PC-3 (cell line): ENCODE measurements at regions not wholly inside any gene's neighbourhood (a gene's known extent, or its start where the extent isn't known, plus 50 kb on each side); places are given as distances from the start of the nearest gene placed in this dataset.

ENCODE experiments used
- ATAC-seq: fragments of 200-7000 bp; cut with Tn5 transposase; 2 replicates; pipeline ENCODE4 v1.9.1; 2020; ENCODE audit warnings: mild to moderate bottlenecking, moderate library complexity
- BruUV-seq: library from RNA; stranded (reverse); fragments of 400-500 nt; replicated peaks from 2 replicates; lab custom pipeline; 2021; lab: Mats Ljungman, UMichigan
- CTCF ChIA-PET: fragments of 300-600 bp; sonication (Branson Sonifier 250); formaldehyde crosslinking; loops from one replicate; lab custom pipeline; 2022; ENCODE audit warnings: antibody characterized with exemption; lab: Charles Lee
- POLR2A ChIA-PET: fragments of 300-600 bp; sonication (Branson Sonifier 250); formaldehyde crosslinking; loops from one replicate; lab custom pipeline; 2022; ENCODE audit warnings: antibody characterized with exemption; ENCODE audit not compliant: unreplicated experiment; lab: Charles Lee
- DNase-seq: peaks from one replicate; pipeline ENCODE4 v3.0.0-alpha.2; 2015
- H2AFZ ChIP-seq: fragments of 300-600 bp; sonication (generic); 2 replicates; pipeline ENCODE4 v1.6.0; 2016; ENCODE audit warnings: antibody characterized with exemption, low read length
- H3F3A ChIP-seq: fragments of 300-600 bp; sonication (generic); one replicate; pipeline ENCODE4 v1.6.0; 2017; ENCODE audit warnings: antibody characterized with exemption, low read length, control low read depth, mild to moderate bottlenecking; ENCODE audit not compliant: unreplicated experiment
- H3K27ac ChIP-seq: fragments of 300-600 bp; sonication (generic); 2 replicates; pipeline ENCODE4 v1.5.1; 2016; ENCODE audit warnings: mild to moderate bottlenecking, low read length
- H3K27me3 ChIP-seq: fragments of 300-600 bp; sonication (generic); 2 replicates; pipeline ENCODE4 v1.6.1; 2016; ENCODE audit warnings: low read length, mixed read lengths
- H3K36me3 ChIP-seq: fragments of 300-600 bp; sonication (generic); 2 replicates; pipeline ENCODE4 v1.6.1; 2016; ENCODE audit warnings: low read depth, mixed run types, low read length, mixed read lengths
- H3K4me1 ChIP-seq: fragments of 300-600 bp; sonication (generic); 2 replicates; pipeline ENCODE4 v1.5.1; 2016; ENCODE audit warnings: low read length; ENCODE audit not compliant: insufficient read depth
- H3K4me2 ChIP-seq: fragments of 300-600 bp; sonication (generic); 2 replicates; pipeline ENCODE4 v1.6.0; 2016; ENCODE audit warnings: low read length
- H3K4me3 ChIP-seq: fragments of 300-600 bp; sonication (generic); 2 replicates; pipeline ENCODE4 v1.5.1; 2016; ENCODE audit warnings: mild to moderate bottlenecking, low read length, mixed read lengths
- H3K79me2 ChIP-seq: fragments of 300-600 bp; sonication (generic); 2 replicates; pipeline ENCODE4 v1.6.1; 2017; ENCODE audit warnings: low read length, mixed read lengths
- H3K9ac ChIP-seq: fragments of 300-600 bp; sonication (generic); 2 replicates; pipeline ENCODE4 v1.6.0; 2016; ENCODE audit warnings: mild to moderate bottlenecking, low read length
- H3K9me2 ChIP-seq: fragments of 300-600 bp; sonication (generic); replicated peaks from 2 replicates; pipeline ENCODE4 v1.6.1; 2016; ENCODE audit warnings: mixed run types, low read length, mixed read lengths
- H3K9me3 ChIP-seq: fragments of 300-600 bp; sonication (generic); 2 replicates; pipeline ENCODE4 v1.6.1; 2016; ENCODE audit warnings: low read length, mixed read lengths
- H4K20me1 ChIP-seq: fragments of 300-600 bp; sonication (generic); 2 replicates; pipeline ENCODE4 v1.6.1; 2016; ENCODE audit warnings: low read length, mixed read lengths
- CTCF ChIP-seq: fragments of 300-600 bp; sonication (generic); conservative IDR thresholded peaks from 2 replicates; pipeline ENCODE4 v1.5.1; 2017; ENCODE audit warnings: antibody characterized with exemption, low read depth, mild to moderate bottlenecking, low read length
- EZH2 ChIP-seq: fragments of 300-600 bp; sonication (generic); IDR thresholded peaks from one replicate; pipeline ENCODE4 v1.6.1; 2017; ENCODE audit warnings: antibody characterized with exemption, mild to moderate bottlenecking, low read length; ENCODE audit not compliant: unreplicated experiment
- EZH2phosphoT487 ChIP-seq: fragments of 300-600 bp; sonication (generic); IDR thresholded peaks from 2 replicates; pipeline ENCODE4 v1.6.1; 2018; ENCODE audit warnings: mild to moderate bottlenecking, antibody characterized with exemption, low read length, borderline replicate concordance
- intact Hi-C: fragments of 100-400 bp; cut with micrococcal nuclease; formaldehyde crosslinking; loops from 2 replicates; pipeline ENCODE4 v1.9.0; 2023

GRCh38 chr15:72994534-72995177, 57.6 kb upstream of the NEO1 start:
- Histone ChIP-seq H4K20me1 (no peaks in the 10 kb centered on the region), H3F3A (no peaks in the 10 kb centered on the region), H3K4me2 (no peak overlapping the region), H2AFZ (no peak overlapping the region), H3K4me1 (peaks cover 4% of the 10 kb centered on the region), H3K9ac (no peak overlapping the region), H3K9me2 (no peaks in the 10 kb centered on the region), H3K36me3 (no peaks in the 10 kb centered on the region), H3K27me3 (peaks cover 42% of the 10 kb centered on the region), H3K4me3 (no peak overlapping the region), H3K27ac (no peak overlapping the region), H3K9me3 (no peaks in the 10 kb centered on the region), H3K79me2 (no peaks in the 10 kb centered on the region)
- POLR2A ChIA-PET = no interaction called here
- CTCF ChIA-PET = no interaction called here
- BruUV-seq = no TSS peak
- intact Hi-C loops = no loop called here
- TF ChIP-seq EZH2phosphoT487 (no peak), EZH2 (no peak), CTCF (no peak)
- DNase-seq (no peak), ATAC-seq (no peak)

- DNase-seq = no peak
- no peaks in the 10 kb centered on the region for H4K20me1 ChIP-seq
- peaks cover 4% of the 10 kb centered on the region for H3K4me1 ChIP-seq
- no peaks in the 10 kb centered on the region for H3K79me2 ChIP-seq
- no peak overlapping the region for H3K27ac ChIP-seq
- H3F3A ChIP-seq = no peaks in the 10 kb centered on the region
- POLR2A ChIA-PET = no interaction called here
- no peak overlapping the region for H3K4me3 ChIP-seq
- TF ChIP-seq EZH2phosphoT487 (no peak), CTCF (no peak), EZH2 (no peak)
- peaks cover 31% of the 10 kb centered on the region for H3K27me3 ChIP-seq
- no peaks in the 10 kb centered on the region for H3K9me3 ChIP-seq
- no peaks in the 10 kb centered on the region for H3K36me3 ChIP-seq
- no peak overlapping the region for H3K4me2 ChIP-seq
- intact Hi-C loops = no loop called here
- BruUV-seq = no TSS peak
- no peak for ATAC-seq
- no peak overlapping the region for H3K9ac ChIP-seq
- no peak overlapping the region for H2AFZ ChIP-seq
- CTCF ChIA-PET = no interaction called here
- H3K9me2 ChIP-seq = no peaks in the 10 kb centered on the region
Observed at GRCh38 chr15:72992841-72993252, 59.4 kb upstream of the NEO1 start.

GRCh38 chr15:72991026-72991425, 61.2 kb upstream of the NEO1 start:
- ChIA-PET CTCF (no interaction called here), POLR2A (no interaction called here)
- Histone ChIP-seq H4K20me1 (no peaks in the 10 kb centered on the region), H3K27me3 (peaks cover 29% of the 10 kb centered on the region), H2AFZ (no peak overlapping the region), H3K36me3 (no peaks in the 10 kb centered on the region), H3K9me3 (no peaks in the 10 kb centered on the region), H3K27ac (no peak overlapping the region), H3F3A (no peaks in the 10 kb centered on the region), H3K9me2 (no peaks in the 10 kb centered on the region), H3K4me3 (no peak overlapping the region), H3K4me2 (no peak overlapping the region), H3K79me2 (no peaks in the 10 kb centered on the region), H3K9ac (no peak overlapping the region), H3K4me1 (peaks cover 4% of the 10 kb centered on the region)
- intact Hi-C loops = no loop called here
- TF ChIP-seq EZH2phosphoT487 (no peak), CTCF (no peak), EZH2 (no peak)
- DNase-seq (no peak), ATAC-seq (no peak)
- BruUV-seq = no TSS peak
